Esophagus muscularis mucosa (tissue), 4 donors: ENCODE measurements at regions not wholly inside any gene's neighbourhood (a gene's known extent, or its start where the extent isn't known, plus 50 kb on each side); places are given as distances from the start of the nearest gene placed in this dataset.

Experiments used
- DNase-seq: peaks from one replicate; pipeline ENCODE4 v3.0.0-alpha.2; 2017; ENCODE audit errors: extremely low spot score
- H3K27ac ChIP-seq, 4 donors: fragments of 200-600 bp; sonication (generic); replicated peaks in 1 of 4; 1 replicate in 3 of 4; 2 replicates in 1 of 4; pipeline ENCODE4 v1.5.1; 2016 to 2019; ENCODE audit warnings: mild to moderate bottlenecking in 1 of 4
- H3K27me3 ChIP-seq, 4 donors: fragments of 200-600 bp; sonication (generic); one replicate each; pipeline versions ENCODE4 v1.5.1 to v1.6.0; 2016 to 2019
- H3K36me3 ChIP-seq, 4 donors: fragments of 200-600 bp; sonication (generic); one replicate each; pipeline ENCODE4 v1.5.1; 2016 to 2019
- H3K4me1 ChIP-seq, 4 donors: fragments of 200-600 bp; sonication (generic); one replicate each; pipeline ENCODE4 v1.5.1; 2016 to 2019
- H3K4me3 ChIP-seq, 4 donors: fragments of 200-600 bp; sonication (generic); 1 replicate in 2 of 4; 2 replicates in 2 of 4; pipeline ENCODE4 v1.5.1; 2016 to 2019; ENCODE audit warnings: mild to moderate bottlenecking in 4 of 4, moderate library complexity in 1 of 4
- H3K9me3 ChIP-seq, 4 donors: fragments of 200-600 bp; sonication (generic); 1 replicate in 3 of 4; 2 replicates in 1 of 4; pipeline ENCODE4 v1.5.1; 2016 to 2019
- CTCF ChIP-seq, 3 experiments: fragments of 200-600 bp in 2 of 3; fragments of 450-650 bp in 1 of 3; sonication (generic) in 2 of 3; IDR thresholded peaks; one replicate each; pipeline ENCODE4 v1.5.1; 2017 to 2019; ENCODE audit warnings: antibody characterized with exemption in 3 of 3, mild to moderate bottlenecking in 2 of 3, moderate library complexity in 1 of 3
- EP300 ChIP-seq: sonication (generic); formaldehyde crosslinking; IDR thresholded peaks from one replicate; pipeline ENCODE4 v1.6.1; 2017; ENCODE audit warnings: antibody characterized with exemption
- POLR2A ChIP-seq: fragments of 450-650 bp; IDR thresholded peaks from one replicate; pipeline ENCODE4 v1.6.1; 2017; ENCODE audit warnings: antibody characterized with exemption, moderate library complexity, mild to moderate bottlenecking, low read depth
- POLR2AphosphoS5 ChIP-seq, 2 donors: sonication (generic); formaldehyde crosslinking; IDR thresholded peaks; one replicate each; pipeline ENCODE4 v1.6.1; 2017; ENCODE audit warnings: antibody characterized with exemption in 2 of 2
- WGBS: methylation state at CpG from one replicate; pipeline ENCODE4 v1.1.5; 2018; 5-methylcytosine and 5-hydroxymethylcytosine counted together
- intact Hi-C: fragments of 100-400 bp; cut with DNase I; formaldehyde crosslinking; loops from one replicate; pipeline ENCODE4 v1.15.1; 2023

DNA sequence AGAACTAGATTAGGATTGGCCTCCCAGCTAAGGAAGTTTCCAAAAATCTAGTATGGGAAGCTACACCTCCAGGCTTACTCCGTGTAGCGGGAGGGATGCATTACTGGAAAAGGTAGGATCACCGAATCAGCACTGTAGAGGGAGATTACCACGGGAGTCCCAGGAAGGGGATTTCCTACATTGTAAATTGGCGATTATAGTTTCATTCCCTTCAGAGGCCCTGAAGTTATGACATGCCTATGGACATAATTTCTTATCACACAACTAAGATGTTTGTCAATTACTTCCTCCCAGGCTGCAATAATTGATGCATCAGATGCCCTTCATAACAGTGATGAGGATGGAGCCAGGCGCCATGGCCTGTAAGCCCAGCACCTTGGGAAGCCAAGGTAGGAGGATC lies 71.2 kb upstream of the NR4A3 start:
- Histone ChIP-seq H3K27me3 (no peaks in the 10 kb centered on the region), H3K4me1 (no peaks in the 10 kb centered on the region), H3K36me3 (no peaks in the 10 kb centered on the region), H3K4me3 (no peak overlapping the region), H3K27ac (no peak overlapping the region), H3K9me3 (no peaks in the 10 kb centered on the region)
- no peak for TF ChIP-seq EP300
- TF ChIP-seq POLR2A: no peak
- no peak for TF ChIP-seq POLR2AphosphoS5 (IDR thresholded peaks at IDR 0.05)
- no peak for TF ChIP-seq CTCF (IDR thresholded peaks at IDR 0.05)
- no peak for DNase-seq
- 94% methylated on average over 6 of the region's 6 CpGs for WGBS
- intact Hi-C loops: no loop called here

- 75% methylated on average over 4 of the region's 4 CpGs for WGBS
- intact Hi-C loops: no loop called here
- no peak for DNase-seq
- Histone ChIP-seq H3K36me3 (no peaks in the 10 kb centered on the region), H3K9me3 (no peaks in the 10 kb centered on the region), H3K4me1 (no peaks in the 10 kb centered on the region), H3K4me3 (no peak overlapping the region), H3K27ac (no peak overlapping the region), H3K27me3 (no peaks in the 10 kb centered on the region)
- TF ChIP-seq POLR2AphosphoS5 (IDR thresholded peaks at IDR 0.05): no peak
- TF ChIP-seq EP300: no peak
- no peak for TF ChIP-seq CTCF (IDR thresholded peaks at IDR 0.05)
These were observed 69.1 kb upstream of the NR4A3 start for GRCh38 chr9:99752417-99753109.

GRCh38 chr9:99753436-99753835 lies 68.2 kb upstream of the NR4A3 start:
- DNase-seq: no peak
- 87% methylated on average over 1 of the region's 1 CpG for WGBS
- Histone ChIP-seq H3K27ac (no peak overlapping the region), H3K9me3 (no peaks in the 10 kb centered on the region), H3K4me1 (no peaks in the 10 kb centered on the region), H3K4me3 (no peak overlapping the region), H3K27me3 (no peaks in the 10 kb centered on the region), H3K36me3 (no peaks in the 10 kb centered on the region)
- no peak for TF ChIP-seq POLR2AphosphoS5 (IDR thresholded peaks at IDR 0.05)
- TF ChIP-seq POLR2A: no peak
- no peak for TF ChIP-seq EP300
- no peak for TF ChIP-seq CTCF (IDR thresholded peaks at IDR 0.05)
- intact Hi-C loops: no loop called here

DNA sequence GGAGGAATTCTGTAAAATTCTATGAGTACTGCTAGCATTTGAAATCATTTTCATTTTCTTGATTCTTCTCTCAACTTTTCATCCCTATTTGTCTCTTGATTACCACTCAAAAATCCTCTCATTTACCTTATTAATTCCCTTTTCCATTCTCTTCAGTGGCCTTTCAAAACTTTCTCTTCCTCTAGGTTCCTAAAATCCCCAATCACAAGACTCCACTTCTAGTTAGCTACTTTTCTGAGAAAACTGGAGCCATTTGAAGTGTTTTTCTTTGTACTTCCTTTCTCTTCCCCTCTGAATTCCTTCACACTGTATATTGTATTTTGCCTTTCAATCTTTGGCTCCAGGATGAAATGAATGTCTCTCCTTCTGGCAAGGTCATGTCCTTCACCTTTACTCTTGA lies 61.3 kb upstream of the NR4A3 start:
- TF ChIP-seq CTCF (IDR thresholded peaks at IDR 0.05): no peak
- no peak for TF ChIP-seq POLR2A
- TF ChIP-seq EP300: no peak
- TF ChIP-seq POLR2AphosphoS5 (IDR thresholded peaks at IDR 0.05): no peak
- DNase-seq: no peak
- H3K4me3 ChIP-seq: no peak overlapping the region
- H3K36me3 ChIP-seq: no peaks in the 10 kb centered on the region
- intact Hi-C loops: no loop called here
- H3K27me3 ChIP-seq: no peaks in the 10 kb centered on the region
- H3K9me3 ChIP-seq: no peaks in the 10 kb centered on the region
- H3K27ac ChIP-seq: no peak overlapping the region
- no peaks in the 10 kb centered on the region for H3K4me1 ChIP-seq

DNA sequence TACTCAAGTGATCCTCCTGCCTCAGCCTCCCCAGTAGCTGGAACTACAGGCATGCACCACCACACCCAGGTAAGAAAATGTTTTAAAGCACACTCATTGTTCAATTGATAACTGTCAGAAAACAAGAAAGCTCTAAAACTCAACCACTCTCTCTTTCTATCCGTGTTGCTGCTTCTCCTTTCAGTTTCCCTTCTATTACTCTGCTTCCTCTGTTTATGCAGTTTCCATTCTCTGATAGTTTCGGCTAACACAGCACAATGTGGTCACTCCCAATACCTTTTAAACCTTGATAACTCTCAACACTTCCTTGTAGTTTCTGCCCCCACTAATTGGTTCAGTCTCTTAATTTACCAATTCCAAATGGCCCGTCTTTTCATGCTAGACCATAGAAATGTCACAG lies 59.2 kb upstream of the NR4A3 start:
- H3K4me3 ChIP-seq: no peak overlapping the region
- no peak overlapping the region for H3K27ac ChIP-seq
- no peaks in the 10 kb centered on the region for H3K9me3 ChIP-seq
- H3K4me1 ChIP-seq: no peaks in the 10 kb centered on the region
- no peaks in the 10 kb centered on the region for H3K36me3 ChIP-seq
- no peak for DNase-seq
- intact Hi-C loops: no loop called here
- no peaks in the 10 kb centered on the region for H3K27me3 ChIP-seq
- no peak for TF ChIP-seq CTCF (IDR thresholded peaks at IDR 0.05)
- TF ChIP-seq POLR2A: no peak
- no peak for TF ChIP-seq POLR2AphosphoS5 (IDR thresholded peaks at IDR 0.05)
- TF ChIP-seq EP300: no peak
- 90% methylated on average over 3 of the region's 3 CpGs for WGBS
